Endothelial cell (in vitro differentiated cells): ENCODE measurements at regions not wholly inside any gene's neighbourhood (a gene's known extent, or its start where the extent isn't known, plus 50 kb on each side); places are given as distances from the start of the nearest gene placed in this dataset.

Experiments
- DNase-seq: peaks from one replicate; pipeline ENCODE4 v3.0.0; 2021; ENCODE audit warnings: low spot score
- H3K27ac Mint-ChIP-seq: one replicate; pipeline ENCODE4 v1.8.0; 2021; ENCODE audit warnings: mixed read lengths, inconsistent platforms; ENCODE audit not compliant: unreplicated experiment
- H3K27me3 Mint-ChIP-seq: one replicate; pipeline ENCODE4 v1.8.0; 2021; ENCODE audit warnings: mild to moderate bottlenecking, moderate library complexity, mixed read lengths, inconsistent platforms; ENCODE audit not compliant: unreplicated experiment
- H3K36me3 Mint-ChIP-seq: one replicate; pipeline ENCODE4 v1.8.0; 2021; ENCODE audit warnings: mild to moderate bottlenecking, low read depth, mixed read lengths, inconsistent platforms; ENCODE audit not compliant: unreplicated experiment
- H3K4me1 Mint-ChIP-seq: one replicate; pipeline ENCODE4 v1.8.0; 2021; ENCODE audit warnings: mild to moderate bottlenecking, mixed read lengths, inconsistent platforms; ENCODE audit not compliant: unreplicated experiment
- H3K4me3 Mint-ChIP-seq: one replicate; pipeline ENCODE4 v1.8.0; 2021; ENCODE audit warnings: mild to moderate bottlenecking, mixed read lengths, inconsistent platforms; ENCODE audit not compliant: unreplicated experiment
- H3K9me3 Mint-ChIP-seq: one replicate; pipeline ENCODE4 v1.8.0; 2021; ENCODE audit warnings: mixed read lengths, inconsistent platforms; ENCODE audit not compliant: unreplicated experiment
- TF ChIP-seq, protein P1 (sequence below): fragments of 200-600 bp; sonication (generic); IDR thresholded peaks from one replicate; pipeline ENCODE4 v1.5.0; 2021; ENCODE audit warnings: antibody characterized with exemption; ENCODE audit not compliant: unreplicated experiment

DNA sequence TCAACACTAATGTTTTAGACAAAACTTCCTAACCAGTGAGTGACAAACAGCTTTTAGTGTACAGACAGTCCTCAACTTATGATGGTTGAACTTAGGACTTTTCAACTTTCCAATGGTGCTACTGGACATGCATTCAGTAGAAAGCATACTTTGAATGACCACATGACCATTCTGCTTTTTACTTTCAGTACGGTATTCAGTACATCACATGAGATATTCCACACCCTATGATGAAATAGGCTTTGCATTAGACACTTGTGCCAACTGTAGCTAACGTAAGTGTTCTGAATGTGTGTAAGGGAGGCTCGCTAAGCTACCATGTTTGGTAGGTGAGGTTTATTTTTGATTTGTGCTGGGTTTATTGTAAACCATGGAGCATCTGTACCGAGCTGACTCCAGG, 113.7 kb downstream of the WNT7A start:
- Mint-ChIP-seq H3K9me3 (no peaks in the 10 kb centered on the region), H3K36me3 (no peaks in the 10 kb centered on the region), H3K27me3 (peaks cover 5% of the 10 kb centered on the region), H3K27ac (no peak overlapping the region), H3K4me1 (peaks cover 9% of the 10 kb centered on the region), H3K4me3 (no peak overlapping the region)
- no peak for DNase-seq
- TF ChIP-seq, protein P1, sequence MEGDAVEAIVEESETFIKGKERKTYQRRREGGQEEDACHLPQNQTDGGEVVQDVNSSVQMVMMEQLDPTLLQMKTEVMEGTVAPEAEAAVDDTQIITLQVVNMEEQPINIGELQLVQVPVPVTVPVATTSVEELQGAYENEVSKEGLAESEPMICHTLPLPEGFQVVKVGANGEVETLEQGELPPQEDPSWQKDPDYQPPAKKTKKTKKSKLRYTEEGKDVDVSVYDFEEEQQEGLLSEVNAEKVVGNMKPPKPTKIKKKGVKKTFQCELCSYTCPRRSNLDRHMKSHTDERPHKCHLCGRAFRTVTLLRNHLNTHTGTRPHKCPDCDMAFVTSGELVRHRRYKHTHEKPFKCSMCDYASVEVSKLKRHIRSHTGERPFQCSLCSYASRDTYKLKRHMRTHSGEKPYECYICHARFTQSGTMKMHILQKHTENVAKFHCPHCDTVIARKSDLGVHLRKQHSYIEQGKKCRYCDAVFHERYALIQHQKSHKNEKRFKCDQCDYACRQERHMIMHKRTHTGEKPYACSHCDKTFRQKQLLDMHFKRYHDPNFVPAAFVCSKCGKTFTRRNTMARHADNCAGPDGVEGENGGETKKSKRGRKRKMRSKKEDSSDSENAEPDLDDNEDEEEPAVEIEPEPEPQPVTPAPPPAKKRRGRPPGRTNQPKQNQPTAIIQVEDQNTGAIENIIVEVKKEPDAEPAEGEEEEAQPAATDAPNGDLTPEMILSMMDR, result no peak

DNA sequence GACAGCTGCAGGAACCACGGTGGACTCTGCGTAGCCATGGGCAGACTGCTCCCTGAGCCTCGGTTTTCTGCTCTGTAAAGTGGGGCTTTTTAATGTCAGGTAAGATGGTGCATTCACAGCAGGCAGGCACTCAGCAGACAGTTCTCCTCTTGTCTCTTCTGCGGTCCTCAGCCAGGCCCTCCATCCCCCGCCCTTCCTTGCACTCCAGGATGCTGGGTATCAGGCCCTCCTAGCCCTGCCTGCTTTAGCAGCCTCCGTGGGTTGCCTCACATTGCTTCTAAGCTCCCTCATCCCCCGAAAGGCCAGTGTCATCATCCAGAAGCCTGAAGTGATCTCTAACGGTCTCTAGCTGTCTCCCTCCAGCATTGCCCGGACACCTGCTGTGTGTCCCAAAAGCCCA, 115.7 kb downstream of the WNT7A start:
- DNase-seq, result no peak

DNA sequence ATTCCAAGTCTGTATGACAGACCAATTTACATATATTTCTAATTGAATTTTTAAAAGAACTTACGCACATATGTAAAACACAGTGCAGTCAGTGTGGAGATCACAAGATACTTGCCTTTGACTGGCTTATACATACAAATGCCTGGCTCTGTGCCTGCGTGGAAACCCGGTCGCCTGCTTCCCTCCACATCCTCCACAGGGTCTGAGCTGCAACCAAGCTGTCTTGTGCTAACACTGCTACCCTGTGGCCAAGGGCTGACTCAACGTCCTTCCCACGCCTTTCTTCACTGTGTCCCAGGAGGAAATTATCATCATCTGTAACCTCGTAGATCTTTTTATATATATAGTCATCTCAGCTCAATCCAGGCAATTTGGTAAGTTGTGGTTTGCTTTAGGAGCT, 117.0 kb downstream of the WNT7A start:
- H3K27ac Mint-ChIP-seq, result no peak overlapping the region
- no peaks in the 10 kb centered on the region for H3K4me1 Mint-ChIP-seq
- H3K36me3 Mint-ChIP-seq, result no peaks in the 10 kb centered on the region
- no peak overlapping the region for H3K4me3 Mint-ChIP-seq
- H3K9me3 Mint-ChIP-seq, result no peaks in the 10 kb centered on the region
- TF ChIP-seq, protein P1, result no peak
- H3K27me3 Mint-ChIP-seq, result peaks cover 5% of the 10 kb centered on the region
- no peak for DNase-seq

More for the DNA sequence above, 115.7 kb downstream of the WNT7A start:
- Mint-ChIP-seq H3K27ac (no peak overlapping the region), H3K27me3 (peaks cover 5% of the 10 kb centered on the region), H3K36me3 (no peaks in the 10 kb centered on the region), H3K4me1 (no peaks in the 10 kb centered on the region), H3K4me3 (no peak overlapping the region), H3K9me3 (no peaks in the 10 kb centered on the region)
- TF ChIP-seq, protein P1, result no peak

DNA sequence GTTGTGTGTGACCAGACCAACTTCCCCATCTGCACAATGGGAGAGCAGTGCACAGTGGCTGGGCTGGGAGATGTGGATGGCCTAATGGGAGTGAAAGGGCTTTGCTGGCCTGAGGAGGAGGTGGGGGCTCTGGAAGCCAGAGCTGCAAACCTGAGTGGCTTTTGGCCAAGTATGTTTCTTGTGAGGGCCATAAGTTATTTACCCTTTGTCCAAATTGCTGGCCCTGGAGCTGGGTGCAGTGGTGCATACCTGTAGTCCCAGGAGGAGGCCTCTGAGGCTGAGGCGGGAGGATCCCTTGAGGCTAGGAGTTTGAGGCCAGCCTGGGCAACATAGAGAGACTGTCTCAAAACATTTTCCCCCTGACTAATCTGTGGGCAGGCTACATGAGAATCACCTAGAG, 129.1 kb downstream of the WNT7A start:
- H3K9me3 Mint-ChIP-seq, result no peaks in the 10 kb centered on the region
- no peak overlapping the region for H3K27ac Mint-ChIP-seq
- peaks cover 4% of the 10 kb centered on the region for H3K4me1 Mint-ChIP-seq
- no peak for DNase-seq
- H3K36me3 Mint-ChIP-seq, result peaks cover 4% of the 10 kb centered on the region
- no peak overlapping the region for H3K4me3 Mint-ChIP-seq
- peaks cover 5% of the 10 kb centered on the region for H3K27me3 Mint-ChIP-seq
- TF ChIP-seq, protein P1, result no peak

DNA sequence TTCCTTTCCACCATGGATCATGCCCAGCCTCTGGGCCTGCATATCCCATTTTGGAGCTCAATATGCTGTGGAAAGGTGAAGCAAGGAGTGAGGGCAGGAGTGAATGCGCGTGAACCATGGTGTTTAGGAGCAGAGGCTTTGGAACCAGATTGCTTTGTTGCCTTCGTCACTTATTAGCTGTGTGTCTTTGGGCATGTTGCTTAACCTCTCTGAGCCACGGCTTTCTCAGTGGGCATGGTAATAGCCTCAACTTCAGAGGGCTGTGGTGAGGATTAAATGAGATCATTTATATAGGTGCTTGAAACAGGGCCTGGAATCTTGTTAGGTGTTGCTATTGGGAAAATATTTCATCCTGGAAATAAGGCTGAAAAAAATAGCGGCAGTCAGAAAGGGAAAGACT, 129.7 kb downstream of the WNT7A start:
- H3K4me3 Mint-ChIP-seq, result no peak overlapping the region
- peaks cover 4% of the 10 kb centered on the region for H3K4me1 Mint-ChIP-seq
- H3K36me3 Mint-ChIP-seq, result peaks cover 4% of the 10 kb centered on the region

More for the DNA sequence above, 129.7 kb downstream of the WNT7A start:
- no peak for DNase-seq
- Mint-ChIP-seq H3K9me3 (no peaks in the 10 kb centered on the region), H3K27me3 (peaks cover 5% of the 10 kb centered on the region), H3K27ac (no peak overlapping the region)
- TF ChIP-seq, protein P1, result no peak
